ENCODE measurements at regions not wholly inside any gene's neighbourhood (a gene's known extent, or its start where the extent isn't known, plus 50 kb on each side); places are given as distances from the start of the nearest gene placed in this dataset.

GRCh38 chr18:71797554-71797953 is 746.6 kb downstream of the CBLN2 start:
- Histone ChIP-seq H3K9me3 (ENCODE audit: insufficient read depth, low read length, severe bottlenecking) (no peaks in the 10 kb centered on the region), H3K4me1 (ENCODE audit: insufficient read depth, low read length) (no peaks in the 10 kb centered on the region), H2AFZ (ENCODE audit: low read depth, low read length) (no peak overlapping the region), H3K4me2 (ENCODE audit: insufficient read depth, low read length) (no peak overlapping the region), H4K20me1 (ENCODE audit: insufficient read depth, low read length) (no peaks in the 10 kb centered on the region), H3K4me3 (ENCODE audit: low read depth in 1 of 2, low read length in 2 of 2) (no peak overlapping the region), H3K79me2 (ENCODE audit: insufficient read depth, low read length) (no peaks in the 10 kb centered on the region), H3K9ac (ENCODE audit: low read depth, low read length) (no peak overlapping the region), H3K27me3 (ENCODE audit: insufficient read depth, low read length, poor library complexity) (no peaks in the 10 kb centered on the region), H3K27ac (ENCODE audit: low read length) (no peak overlapping the region), H3K36me3 (ENCODE audit: insufficient read depth, low read length) (no peaks in the 10 kb centered on the region)
- no peak for DNase-seq
- ATAC-seq (ENCODE audit: insufficient read depth, low read depth): no peak
- TF ChIP-seq CTCF (IDR thresholded peaks at IDR 0.05; ENCODE audit: borderline replicate concordance, extremely low read depth, low read length, poor library complexity, severe bottlenecking) (no peak), EZH2 (IDR thresholded peaks at IDR 0.05; ENCODE audit: borderline replicate concordance, low read depth, low read length, severe bottlenecking) (no peak)

DNA sequence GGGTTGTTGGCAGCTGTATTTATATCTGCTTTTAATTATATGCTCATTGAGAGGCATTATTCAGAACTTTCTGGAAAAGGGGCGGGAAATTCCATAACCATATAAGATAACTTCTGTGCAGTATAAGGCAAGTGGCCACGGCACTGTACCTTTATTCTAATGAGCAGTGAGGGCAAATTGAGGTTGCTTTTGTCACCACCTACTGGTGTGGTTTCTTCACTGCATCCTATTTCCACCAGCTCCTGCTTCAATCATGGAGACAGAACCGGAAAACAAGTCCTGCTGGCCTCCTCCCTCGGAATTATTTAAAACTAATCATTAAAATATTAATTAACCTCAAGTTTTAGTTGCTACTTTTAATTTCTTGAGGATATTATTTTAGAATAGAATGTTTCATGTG is 759.4 kb downstream of the CBLN2 start:
- H3K4me1 ChIP-seq (ENCODE audit: insufficient read depth, low read length): no peaks in the 10 kb centered on the region
- no peaks in the 10 kb centered on the region for H3K9me3 ChIP-seq (ENCODE audit: insufficient read depth, low read length, severe bottlenecking)
- H3K79me2 ChIP-seq (ENCODE audit: insufficient read depth, low read length): no peaks in the 10 kb centered on the region
- DNase-seq (peak; percentile 6), ATAC-seq (ENCODE audit: insufficient read depth, low read depth) (no peak)
- H3K36me3 ChIP-seq (ENCODE audit: insufficient read depth, low read length): no peaks in the 10 kb centered on the region
- no peak overlapping the region for H3K4me3 ChIP-seq (ENCODE audit: low read depth in 1 of 2, low read length in 2 of 2)
- H3K27me3 ChIP-seq (ENCODE audit: insufficient read depth, low read length, poor library complexity): no peaks in the 10 kb centered on the region
- H2AFZ ChIP-seq (ENCODE audit: low read depth, low read length): no peak overlapping the region
- TF ChIP-seq CTCF (IDR thresholded peaks at IDR 0.05; ENCODE audit: borderline replicate concordance, extremely low read depth, low read length, poor library complexity, severe bottlenecking): peak; percentile 60
- no peak for TF ChIP-seq EZH2 (IDR thresholded peaks at IDR 0.05; ENCODE audit: borderline replicate concordance, low read depth, low read length, severe bottlenecking)
- no peak overlapping the region for H3K4me2 ChIP-seq (ENCODE audit: insufficient read depth, low read length)
- no peak overlapping the region for H3K9ac ChIP-seq (ENCODE audit: low read depth, low read length)
- H3K27ac ChIP-seq (ENCODE audit: low read length): no peak overlapping the region
- H4K20me1 ChIP-seq (ENCODE audit: insufficient read depth, low read length): no peaks in the 10 kb centered on the region

- no peaks in the 10 kb centered on the region for H4K20me1 ChIP-seq (ENCODE audit: insufficient read depth, low read length)
- DNase-seq (no peak), ATAC-seq (ENCODE audit: insufficient read depth, low read depth) (no peak)
- no peak overlapping the region for H3K4me2 ChIP-seq (ENCODE audit: insufficient read depth, low read length)
- H3K27me3 ChIP-seq (ENCODE audit: insufficient read depth, low read length, poor library complexity): no peaks in the 10 kb centered on the region
- H3K27ac ChIP-seq (ENCODE audit: low read length): no peak overlapping the region
- H3K79me2 ChIP-seq (ENCODE audit: insufficient read depth, low read length): no peaks in the 10 kb centered on the region
- no peak overlapping the region for H3K4me3 ChIP-seq (ENCODE audit: low read depth in 1 of 2, low read length in 2 of 2)
- TF ChIP-seq EZH2 (IDR thresholded peaks at IDR 0.05; ENCODE audit: borderline replicate concordance, low read depth, low read length, severe bottlenecking) (no peak), CTCF (IDR thresholded peaks at IDR 0.05; ENCODE audit: borderline replicate concordance, extremely low read depth, low read length, poor library complexity, severe bottlenecking) (no peak)
- H3K4me1 ChIP-seq (ENCODE audit: insufficient read depth, low read length): no peaks in the 10 kb centered on the region
- no peaks in the 10 kb centered on the region for H3K36me3 ChIP-seq (ENCODE audit: insufficient read depth, low read length)
- H3K9ac ChIP-seq (ENCODE audit: low read depth, low read length): no peak overlapping the region
- H3K9me3 ChIP-seq (ENCODE audit: insufficient read depth, low read length, severe bottlenecking): no peaks in the 10 kb centered on the region
- no peak overlapping the region for H2AFZ ChIP-seq (ENCODE audit: low read depth, low read length)
Measured at GRCh38 chr18:71760541-71760940, 783.6 kb downstream of the CBLN2 start.

GRCh38 chr18:71754246-71754645 is 789.9 kb downstream of the CBLN2 start:
- no peaks in the 10 kb centered on the region for H3K27me3 ChIP-seq (ENCODE audit: insufficient read depth, low read length, poor library complexity)
- no peak overlapping the region for H3K4me3 ChIP-seq (ENCODE audit: low read depth in 1 of 2, low read length in 2 of 2)
- H2AFZ ChIP-seq (ENCODE audit: low read depth, low read length): no peak overlapping the region
- ATAC-seq (ENCODE audit: insufficient read depth, low read depth): no peak
- H4K20me1 ChIP-seq (ENCODE audit: insufficient read depth, low read length): no peaks in the 10 kb centered on the region
- no peak overlapping the region for H3K27ac ChIP-seq (ENCODE audit: low read length)
- no peak overlapping the region for H3K9ac ChIP-seq (ENCODE audit: low read depth, low read length)
- H3K9me3 ChIP-seq (ENCODE audit: insufficient read depth, low read length, severe bottlenecking): no peaks in the 10 kb centered on the region
- no peaks in the 10 kb centered on the region for H3K79me2 ChIP-seq (ENCODE audit: insufficient read depth, low read length)
- H3K36me3 ChIP-seq (ENCODE audit: insufficient read depth, low read length): no peaks in the 10 kb centered on the region
- H3K4me1 ChIP-seq (ENCODE audit: insufficient read depth, low read length): no peaks in the 10 kb centered on the region
- H3K4me2 ChIP-seq (ENCODE audit: insufficient read depth, low read length): no peak overlapping the region
- DNase-seq: no peak
- no peak for TF ChIP-seq EZH2 (IDR thresholded peaks at IDR 0.05; ENCODE audit: borderline replicate concordance, low read depth, low read length, severe bottlenecking)
- TF ChIP-seq CTCF (IDR thresholded peaks at IDR 0.05; ENCODE audit: borderline replicate concordance, extremely low read depth, low read length, poor library complexity, severe bottlenecking): no peak
